A549 (cell line): ENCODE measurements at regions not wholly inside any gene's neighbourhood (a gene's known extent, or its start where the extent isn't known, plus 50 kb on each side); places are given as distances from the start of the nearest gene placed in this dataset.

Experiments used
- ATAC-seq, 2 experiments: fragments of 200-7000 bp in 1 of 2; fragments of >200 bp in 1 of 2; cut with Nextera tagmentation in 1 of 2; cut with Tn5 transposase in 1 of 2; 3 replicates each; pipeline versions ENCODE4 v1.8.0 to v1.9.1; 2018 to 2020; ENCODE audit warnings: mild to moderate bottlenecking in 1 of 2, moderate library complexity in 1 of 2
- CTCF ChIA-PET: fragments of 300-600 bp; sonication (Branson Sonifier 250); formaldehyde crosslinking; extraction: SDS; loops from one replicate; lab custom pipeline; 2021; ENCODE audit warnings: antibody characterized with exemption, inconsistent platforms; lab: Yijun Ruan, JAX
- POLR2A ChIA-PET: fragments of 350-600 bp; formaldehyde crosslinking; extraction: SDS; loops from one replicate; lab custom pipeline; 2021; ENCODE audit warnings: antibody characterized with exemption, inconsistent platforms; lab: Yijun Ruan, JAX
- DNase-seq, 2 experiments: peaks; one replicate each; pipeline versions ENCODE4 v3.0.0 to v3.0.0-alpha.2; 2011 to 2016; ENCODE audit warnings: low read depth in 1 of 2, low spot score in 1 of 2
- FAIRE-seq: peaks from 2 replicates; lab custom pipeline; 2011; peaks lifted over from hg19 to GRCh38; lab: Jason Lieb, UNC
- H3K27ac ChIP-seq, 2 experiments: fragments of >200 bp; sonication (Bioruptor Twin); formaldehyde crosslinking; 3 replicates each; pipeline ENCODE4 v1.5.1; 2016 to 2017
- H3K4me1 ChIP-seq: fragments of >200 bp; sonication (Bioruptor Twin); formaldehyde crosslinking; 3 replicates; pipeline ENCODE4 v1.6.1; 2016
- H3K4me2 ChIP-seq: fragments of >200 bp; sonication (Bioruptor Twin); formaldehyde crosslinking; 3 replicates; pipeline ENCODE4 v1.6.1; 2016
- H3K4me3 ChIP-seq: fragments of >200 bp; sonication (Bioruptor Twin); formaldehyde crosslinking; 3 replicates; pipeline ENCODE4 v1.5.1; 2016
- H3K9me3 ChIP-seq: fragments of >200 bp; sonication (Bioruptor Twin); formaldehyde crosslinking; 3 replicates; pipeline ENCODE4 v1.6.1; 2016
- BHLHE40 ChIP-seq: IDR thresholded peaks from 2 replicates; pipeline ENCODE4 v1.6.1; 2012; ENCODE audit warnings: low read depth, low read length, inconsistent platforms
- CHD4 ChIP-seq: fragments of 200-600 bp; sonication (generic); IDR thresholded peaks from 2 replicates; pipeline ENCODE4 v1.6.1; 2016; ENCODE audit warnings: antibody characterized with exemption, mild to moderate bottlenecking, borderline replicate concordance
- EP300 ChIP-seq, 2 experiments: fragments of >200 bp; sonication (Bioruptor Twin); formaldehyde crosslinking; IDR thresholded peaks; 2 replicates in 1 of 2; 3 replicates in 1 of 2; pipeline ENCODE4 v1.6.1; 2016 to 2017
- ESRRA ChIP-seq: fragments of 150-350 bp; IDR thresholded peaks from 2 replicates; pipeline ENCODE4 v1.6.1; 2014; ENCODE audit warnings: mild to moderate bottlenecking, low read length, borderline replicate concordance
- HEYL ChIP-seq: fragments of 250-450 bp; sonication (Bioruptor Pico); IDR thresholded peaks from 2 replicates; pipeline ENCODE4 v1.8.0; 2021; ENCODE audit warnings: mild to moderate bottlenecking, moderate library complexity
- KDM1A ChIP-seq: fragments of 200-600 bp; sonication (generic); IDR thresholded peaks from 2 replicates; pipeline ENCODE4 v1.6.1; 2016; ENCODE audit warnings: low read depth, mild to moderate bottlenecking
- KDM5A ChIP-seq: fragments of 200-600 bp; sonication (generic); IDR thresholded peaks from 2 replicates; pipeline ENCODE4 v1.6.1; 2016; ENCODE audit warnings: antibody characterized with exemption, mild to moderate bottlenecking
- MAFK ChIP-seq: fragments of 450-650 bp; IDR thresholded peaks from 2 replicates; pipeline ENCODE4 v1.6.1; 2014; ENCODE audit not compliant: partially characterized antibody
- POLR2A ChIP-seq: IDR thresholded peaks from 2 replicates; pipeline ENCODE4 v1.6.1; 2012; ENCODE audit warnings: mild to moderate bottlenecking, low read length
- RCOR1 ChIP-seq: fragments of 150-350 bp; IDR thresholded peaks from 2 replicates; pipeline ENCODE4 v1.6.1; 2014; ENCODE audit warnings: antibody characterized with exemption, low read length, low read depth
- RNF2 ChIP-seq: fragments of 200-600 bp; sonication (generic); IDR thresholded peaks from 2 replicates; pipeline ENCODE4 v1.6.1; 2016; ENCODE audit warnings: low read depth, mild to moderate bottlenecking, antibody characterized with exemption, moderate library complexity, borderline replicate concordance
- TP53 ChIP-seq: fragments of 250-450 bp; sonication (Bioruptor Pico); IDR thresholded peaks from 2 replicates; pipeline ENCODE4 v1.5.0; 2021; ENCODE audit warnings: mild to moderate bottlenecking, moderate library complexity
- ZFP36 ChIP-seq: fragments of 450-650 bp; IDR thresholded peaks from 2 replicates; pipeline ENCODE4 v1.6.1; 2014; ENCODE audit warnings: borderline replicate concordance; ENCODE audit not compliant: partially characterized antibody
- ZSCAN20 ChIP-seq: fragments of 250-450 bp; sonication (Bioruptor Pico); IDR thresholded peaks from 2 replicates; pipeline ENCODE4 v1.8.0; 2022; ENCODE audit warnings: mild to moderate bottlenecking, moderate library complexity
- WGBS: methylation state at CpG from one replicate; pipeline ENCODE4 v1.1.6; 2017; ENCODE audit errors: missing lambda C conversion rate; 5-methylcytosine and 5-hydroxymethylcytosine counted together
- TF ChIP-seq, protein P1 (sequence below): fragments of >200 bp; sonication (Bioruptor Twin); formaldehyde crosslinking; IDR thresholded peaks from 3 replicates; pipeline ENCODE4 v1.5.1; 2016
- TF ChIP-seq, protein P2 (sequence below): fragments of >200 bp; sonication (Bioruptor Twin); formaldehyde crosslinking; IDR thresholded peaks from 3 replicates; pipeline ENCODE4 v1.6.1; 2016
- TF ChIP-seq, protein P3 (sequence below): fragments of 200-600 bp; sonication (generic); IDR thresholded peaks from 2 replicates; pipeline ENCODE4 v1.6.1; 2016; ENCODE audit warnings: antibody characterized with exemption, mild to moderate bottlenecking, moderate library complexity

DNA sequence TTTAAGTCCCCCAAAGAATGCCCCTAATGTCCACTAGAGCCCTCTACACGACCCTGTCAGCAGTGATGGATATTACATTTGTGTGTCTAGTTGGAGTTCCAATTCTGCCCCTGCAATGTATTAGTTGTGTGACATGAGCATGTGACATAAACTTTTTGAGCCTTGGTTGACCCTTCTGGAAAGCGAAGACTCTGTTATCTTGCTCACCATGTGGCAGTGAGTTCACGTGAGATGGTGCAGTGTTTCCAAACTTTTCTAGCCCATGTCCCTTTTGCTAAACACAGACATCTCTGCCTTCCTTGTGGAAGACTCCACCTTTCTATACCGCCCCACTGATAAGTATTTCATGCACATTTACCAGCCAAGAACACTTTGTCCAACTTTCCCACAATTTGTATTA lies 87.0 kb upstream of the BOD1 start (continued):
- TF ChIP-seq CHD4 (no peak), ZFP36 (no peak)
- TF ChIP-seq, protein P1, sequence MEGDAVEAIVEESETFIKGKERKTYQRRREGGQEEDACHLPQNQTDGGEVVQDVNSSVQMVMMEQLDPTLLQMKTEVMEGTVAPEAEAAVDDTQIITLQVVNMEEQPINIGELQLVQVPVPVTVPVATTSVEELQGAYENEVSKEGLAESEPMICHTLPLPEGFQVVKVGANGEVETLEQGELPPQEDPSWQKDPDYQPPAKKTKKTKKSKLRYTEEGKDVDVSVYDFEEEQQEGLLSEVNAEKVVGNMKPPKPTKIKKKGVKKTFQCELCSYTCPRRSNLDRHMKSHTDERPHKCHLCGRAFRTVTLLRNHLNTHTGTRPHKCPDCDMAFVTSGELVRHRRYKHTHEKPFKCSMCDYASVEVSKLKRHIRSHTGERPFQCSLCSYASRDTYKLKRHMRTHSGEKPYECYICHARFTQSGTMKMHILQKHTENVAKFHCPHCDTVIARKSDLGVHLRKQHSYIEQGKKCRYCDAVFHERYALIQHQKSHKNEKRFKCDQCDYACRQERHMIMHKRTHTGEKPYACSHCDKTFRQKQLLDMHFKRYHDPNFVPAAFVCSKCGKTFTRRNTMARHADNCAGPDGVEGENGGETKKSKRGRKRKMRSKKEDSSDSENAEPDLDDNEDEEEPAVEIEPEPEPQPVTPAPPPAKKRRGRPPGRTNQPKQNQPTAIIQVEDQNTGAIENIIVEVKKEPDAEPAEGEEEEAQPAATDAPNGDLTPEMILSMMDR = no peak

DNA sequence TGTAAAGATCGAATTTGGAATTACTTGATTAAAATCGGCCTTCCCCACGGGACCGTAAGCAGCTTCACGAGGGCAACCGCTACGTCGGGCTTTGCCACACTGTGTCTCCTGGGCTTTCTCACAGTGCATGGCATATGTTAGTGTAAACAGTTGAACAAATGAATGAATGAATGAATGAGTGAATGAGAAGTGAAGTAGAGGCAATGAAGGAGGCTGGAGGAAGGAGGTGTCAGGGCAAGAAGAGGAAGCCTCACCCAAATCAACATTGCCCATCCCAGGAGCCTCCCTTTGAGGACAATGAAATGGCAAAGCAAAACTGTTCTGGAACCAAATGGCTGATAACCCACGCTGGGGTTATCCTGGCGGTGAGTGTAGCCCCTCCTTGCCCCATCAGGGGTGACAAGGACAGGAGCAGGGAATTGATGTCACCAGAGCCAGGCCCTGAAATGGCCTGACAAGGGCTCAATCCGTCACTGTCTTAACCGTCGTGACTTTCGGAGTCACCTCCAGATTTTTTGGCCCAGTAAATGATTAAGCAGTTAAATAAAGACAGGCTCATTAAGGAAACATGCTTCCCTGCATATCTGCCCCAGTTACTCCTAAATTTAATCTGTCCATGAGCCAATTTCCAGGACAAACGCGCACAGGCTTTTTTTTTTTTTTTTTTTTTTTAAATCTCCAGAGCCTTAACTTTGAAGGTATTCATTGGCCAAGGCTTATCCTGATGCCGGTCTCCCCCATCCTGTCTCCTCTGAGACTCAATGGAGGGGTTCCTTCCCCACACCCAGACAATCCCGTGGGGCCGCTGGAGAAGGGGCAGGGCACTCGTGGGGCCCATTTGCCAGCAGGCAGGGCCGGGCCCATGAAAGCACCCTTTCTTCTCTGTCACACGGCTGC lies 88.4 kb upstream of the BOD1 start:
- Histone ChIP-seq H3K4me1 (no peaks in the 10 kb centered on the region), H3K4me3 (no peak overlapping the region), H3K4me2 (no peak overlapping the region), H3K27ac (0 out of 6 replicates have a peak overlapping the region, but pooled peaks of 1 of the 2 experiments have one; percentile 10), H3K9me3 (no peaks in the 10 kb centered on the region)
- ChIA-PET POLR2A (no interaction called here), CTCF (interaction anchor here (0.6 kb wide), 2 partner anchors 19 to 210 kb away, joined by 3 to 4 read pairs; no protein-coding TSS in a partner anchor)
- DNase-seq (no peak), FAIRE-seq (no peak), ATAC-seq (no peak)
- WGBS = 82% methylated on average over 22 of the region's 22 CpGs
- TF ChIP-seq, protein P1 = no peak
- TF ChIP-seq EP300 (IDR thresholded peaks at IDR 0.05) = no peak
- TF ChIP-seq RNF2 = no peak
- TF ChIP-seq TP53 (CRISPR knock-in tag) = no peak
- TF ChIP-seq KDM5A = no peak
- TF ChIP-seq HEYL (CRISPR knock-in tag) = no peak
- no peak for TF ChIP-seq ESRRA
- TF ChIP-seq ZSCAN20 (CRISPR knock-in tag) = no peak
- no peak for TF ChIP-seq RCOR1
- no peak for TF ChIP-seq POLR2A
- TF ChIP-seq BHLHE40 = no peak
- TF ChIP-seq, protein P2, sequence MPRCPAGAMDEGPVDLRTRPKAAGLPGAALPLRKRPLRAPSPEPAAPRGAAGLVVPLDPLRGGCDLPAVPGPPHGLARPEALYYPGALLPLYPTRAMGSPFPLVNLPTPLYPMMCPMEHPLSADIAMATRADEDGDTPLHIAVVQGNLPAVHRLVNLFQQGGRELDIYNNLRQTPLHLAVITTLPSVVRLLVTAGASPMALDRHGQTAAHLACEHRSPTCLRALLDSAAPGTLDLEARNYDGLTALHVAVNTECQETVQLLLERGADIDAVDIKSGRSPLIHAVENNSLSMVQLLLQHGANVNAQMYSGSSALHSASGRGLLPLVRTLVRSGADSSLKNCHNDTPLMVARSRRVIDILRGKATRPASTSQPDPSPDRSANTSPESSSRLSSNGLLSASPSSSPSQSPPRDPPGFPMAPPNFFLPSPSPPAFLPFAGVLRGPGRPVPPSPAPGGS = no peak
- no peak for TF ChIP-seq MAFK
- TF ChIP-seq, protein P3, sequence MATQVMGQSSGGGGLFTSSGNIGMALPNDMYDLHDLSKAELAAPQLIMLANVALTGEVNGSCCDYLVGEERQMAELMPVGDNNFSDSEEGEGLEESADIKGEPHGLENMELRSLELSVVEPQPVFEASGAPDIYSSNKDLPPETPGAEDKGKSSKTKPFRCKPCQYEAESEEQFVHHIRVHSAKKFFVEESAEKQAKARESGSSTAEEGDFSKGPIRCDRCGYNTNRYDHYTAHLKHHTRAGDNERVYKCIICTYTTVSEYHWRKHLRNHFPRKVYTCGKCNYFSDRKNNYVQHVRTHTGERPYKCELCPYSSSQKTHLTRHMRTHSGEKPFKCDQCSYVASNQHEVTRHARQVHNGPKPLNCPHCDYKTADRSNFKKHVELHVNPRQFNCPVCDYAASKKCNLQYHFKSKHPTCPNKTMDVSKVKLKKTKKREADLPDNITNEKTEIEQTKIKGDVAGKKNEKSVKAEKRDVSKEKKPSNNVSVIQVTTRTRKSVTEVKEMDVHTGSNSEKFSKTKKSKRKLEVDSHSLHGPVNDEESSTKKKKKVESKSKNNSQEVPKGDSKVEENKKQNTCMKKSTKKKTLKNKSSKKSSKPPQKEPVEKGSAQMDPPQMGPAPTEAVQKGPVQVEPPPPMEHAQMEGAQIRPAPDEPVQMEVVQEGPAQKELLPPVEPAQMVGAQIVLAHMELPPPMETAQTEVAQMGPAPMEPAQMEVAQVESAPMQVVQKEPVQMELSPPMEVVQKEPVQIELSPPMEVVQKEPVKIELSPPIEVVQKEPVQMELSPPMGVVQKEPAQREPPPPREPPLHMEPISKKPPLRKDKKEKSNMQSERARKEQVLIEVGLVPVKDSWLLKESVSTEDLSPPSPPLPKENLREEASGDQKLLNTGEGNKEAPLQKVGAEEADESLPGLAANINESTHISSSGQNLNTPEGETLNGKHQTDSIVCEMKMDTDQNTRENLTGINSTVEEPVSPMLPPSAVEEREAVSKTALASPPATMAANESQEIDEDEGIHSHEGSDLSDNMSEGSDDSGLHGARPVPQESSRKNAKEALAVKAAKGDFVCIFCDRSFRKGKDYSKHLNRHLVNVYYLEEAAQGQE = no peak
- TF ChIP-seq KDM1A = no peak
